HCT116 (cell line): ENCODE measurements at regions not wholly inside any gene's neighbourhood (a gene's known extent, or its start where the extent isn't known, plus 50 kb on each side); places are given as distances from the start of the nearest gene placed in this dataset.

Source experiments
- ATAC-seq: fragments of 200-7000 bp; cut with Tn5 transposase; 2 replicates; pipeline ENCODE4 v1.9.1; 2020; ENCODE audit warnings: mild to moderate bottlenecking, moderate library complexity
- BruUV-seq: library from RNA; stranded (reverse); fragments of 400-500 nt; replicated peaks from 2 replicates; lab custom pipeline; 2021; lab: Mats Ljungman, UMichigan
- CTCF ChIA-PET: fragments of 300-600 bp; sonication (Branson Sonifier 250); formaldehyde crosslinking; loops from one replicate; lab custom pipeline; 2021; ENCODE audit warnings: antibody characterized with exemption; lab: Charles Lee
- POLR2A ChIA-PET: fragments of 300-600, 350-600 bp; sonication (Branson Sonifier 250); formaldehyde crosslinking; loops from one replicate; lab custom pipeline; 2021; ENCODE audit warnings: antibody characterized with exemption; lab: Charles Lee
- RAD21 ChIA-PET, 2 experiments: fragments of 300-600 bp; sonication (Branson Sonifier 250); formaldehyde crosslinking; loops; one replicate each; lab custom pipeline; 2023; ENCODE audit warnings: low total read pairs in 2 of 2; ENCODE audit not compliant: uncharacterized antibody in 2 of 2, unreplicated experiment in 2 of 2, low non-redundant PET in 1 of 2; lab: Charles Lee
- DNase-seq: peaks from one replicate; pipeline ENCODE4 v3.0.0-alpha.2; 2010; ENCODE audit warnings: low read depth, low spot score
- H2AFZ ChIP-seq: fragments of 200-600 bp; shearing (Covaris generic), sonication (generic); 2 replicates; pipeline ENCODE4 v1.6.1; 2017; ENCODE audit warnings: low read depth, mixed run types, mixed read lengths, antibody characterized with exemption, low read length; ENCODE audit not compliant: poor library complexity, severe bottlenecking
- H3K27ac ChIP-seq: 2 replicates; pipeline ENCODE4 v1.5.1; 2012; ENCODE audit warnings: low read depth, low read length
- H3K27me3 ChIP-seq: fragments of 200-600 bp; sonication (generic); 2 replicates; pipeline ENCODE4 v1.6.1; 2016; ENCODE audit warnings: mixed run types, low read length, mixed read lengths; ENCODE audit not compliant: insufficient read depth
- H3K36me3 ChIP-seq, 2 experiments: fragments of 200-500 bp in 1 of 2; fragments of 200-600 bp in 1 of 2; sonication (Bioruptor generic) in 1 of 2; sonication (generic) in 1 of 2; 2 replicates each; pipeline versions ENCODE4 v1.5.1 to v1.6.1; 2014 to 2016; ENCODE audit warnings: low read length in 2 of 2, inconsistent platforms in 1 of 2, mixed read lengths in 1 of 2, mixed run types in 1 of 2; ENCODE audit not compliant: insufficient read depth in 2 of 2, control insufficient read depth in 1 of 2
- H3K4me1 ChIP-seq, 2 experiments: fragments of 200-600 bp in 1 of 2; sonication (generic) in 1 of 2; 2 replicates each; pipeline versions ENCODE4 v1.5.1 to v1.6.1; 2012 to 2017; ENCODE audit warnings: low read length in 2 of 2, inconsistent platforms in 1 of 2, mild to moderate bottlenecking in 1 of 2, mixed read lengths in 1 of 2, mixed run types in 1 of 2, moderate library complexity in 1 of 2; ENCODE audit not compliant: insufficient read depth in 2 of 2, control insufficient read depth in 1 of 2
- H3K4me2 ChIP-seq: fragments of 200-600 bp; sonication (generic); 2 replicates; pipeline ENCODE4 v1.6.1; 2017; ENCODE audit warnings: mixed run types, low read length, mixed read lengths
- H3K4me3 ChIP-seq, 2 experiments: fragments of 200-600 bp in 1 of 2; sonication (generic) in 1 of 2; replicated peaks in 1 of 2; 2 replicates each; pipeline ENCODE4 v1.5.1; 2011 to 2016; ENCODE audit warnings: low read length in 2 of 2, control low read depth in 1 of 2, low read depth in 1 of 2, mild to moderate bottlenecking in 1 of 2, mixed read lengths in 1 of 2, mixed run types in 1 of 2
- H3K79me2 ChIP-seq: fragments of 200-600 bp; sonication (generic); 2 replicates; pipeline ENCODE4 v1.6.1; 2017; ENCODE audit warnings: mild to moderate bottlenecking, mixed run types, low read length, moderate library complexity, mixed read lengths; ENCODE audit not compliant: insufficient read depth
- H3K9ac ChIP-seq: fragments of 200-600 bp; sonication (generic); 2 replicates; pipeline ENCODE4 v1.6.1; 2016; ENCODE audit warnings: low read length, mixed read lengths
- H3K9me2 ChIP-seq: fragments of 200-600 bp; sonication (generic), shearing (Covaris generic); 2 replicates; pipeline ENCODE4 v1.6.1; 2017; ENCODE audit warnings: mixed run types, mild to moderate bottlenecking, moderate library complexity; ENCODE audit not compliant: insufficient read depth
- H3K9me3 ChIP-seq, 2 experiments: fragments of 200-500 bp in 1 of 2; fragments of 200-600 bp in 1 of 2; sonication (Bioruptor generic) in 1 of 2; sonication (generic) in 1 of 2; 2 replicates each; pipeline ENCODE4 v1.6.1; 2014 to 2017; ENCODE audit warnings: low read length in 2 of 2, mixed read lengths in 2 of 2, inconsistent platforms in 1 of 2, low read depth in 1 of 2, mild to moderate bottlenecking in 1 of 2, mixed run types in 1 of 2, moderate library complexity in 1 of 2; ENCODE audit not compliant: control insufficient read depth in 1 of 2, insufficient read depth in 1 of 2
- H4K20me1 ChIP-seq: fragments of 200-600 bp; sonication (generic), shearing (Covaris generic); 2 replicates; pipeline ENCODE4 v1.6.1; 2017; ENCODE audit warnings: mixed run types, mild to moderate bottlenecking, moderate library complexity; ENCODE audit not compliant: insufficient read depth
- CBX3 ChIP-seq: IDR thresholded peaks from 2 replicates; pipeline ENCODE4 v1.6.1; 2012; ENCODE audit warnings: low read depth
- ELF1 ChIP-seq: IDR thresholded peaks from 2 replicates; pipeline ENCODE4 v1.6.1; 2012; ENCODE audit warnings: low read depth, borderline replicate concordance
- EZH2 ChIP-seq: fragments of 200-600 bp; sonication (generic); IDR thresholded peaks from 2 replicates; pipeline ENCODE4 v1.6.1; 2017; ENCODE audit warnings: antibody characterized with exemption, mixed run types
- EZH2phosphoT487 ChIP-seq: fragments of 200-600 bp; IDR thresholded peaks from 2 replicates; pipeline ENCODE4 v1.6.1; 2018; ENCODE audit warnings: antibody characterized with exemption, borderline replicate concordance
- FOSL1 ChIP-seq: IDR thresholded peaks from 2 replicates; pipeline ENCODE4 v1.6.1; 2012; ENCODE audit warnings: low read depth
- JUND ChIP-seq: IDR thresholded peaks from 2 replicates; pipeline ENCODE4 v1.6.1; 2012
- POLR2A ChIP-seq: IDR thresholded peaks from 2 replicates; pipeline ENCODE4 v1.7.0; 2011; ENCODE audit warnings: borderline replicate concordance; ENCODE audit not compliant: insufficient read depth, insufficient read length; ENCODE audit errors: extremely low read depth
- POLR2AphosphoS5 ChIP-seq: IDR thresholded peaks from 2 replicates; pipeline ENCODE4 v1.6.1; 2011; ENCODE audit warnings: mild to moderate bottlenecking, low read depth, low read length, moderate library complexity
- RAD21 ChIP-seq: IDR thresholded peaks from 2 replicates; pipeline ENCODE4 v1.6.1; 2012; ENCODE audit warnings: low read depth, mild to moderate bottlenecking
- SIN3A ChIP-seq: IDR thresholded peaks from 2 replicates; pipeline ENCODE4 v1.6.1; 2012; ENCODE audit warnings: low read depth
- SP1 ChIP-seq: IDR thresholded peaks from 2 replicates; pipeline ENCODE4 v1.6.1; 2012; ENCODE audit warnings: low read depth
- SRF ChIP-seq: IDR thresholded peaks from 2 replicates; pipeline ENCODE4 v1.6.1; 2012; ENCODE audit warnings: low read depth
- ZFX ChIP-seq: fragments of 450-650 bp; IDR thresholded peaks from 2 replicates; pipeline ENCODE4 v1.6.1; 2017
- intact Hi-C: fragments of 100-400 bp; cut with micrococcal nuclease; formaldehyde crosslinking; loops from 2 replicates; pipeline ENCODE4 v1.10.0; 2022
- TF ChIP-seq, protein P1 (sequence below): IDR thresholded peaks from 2 replicates; pipeline ENCODE4 v1.6.1; 2011; ENCODE audit warnings: mild to moderate bottlenecking, low read length, moderate library complexity; ENCODE audit not compliant: insufficient replicate concordance; ENCODE audit errors: extremely low read depth
- TF ChIP-seq, protein P2 (sequence below): IDR thresholded peaks from 2 replicates; pipeline ENCODE4 v1.6.1; 2012
- TF ChIP-seq, protein P3 (sequence below), 3 experiments: fragments of 200-600 bp in 1 of 3; sonication (generic) in 1 of 3; IDR thresholded peaks in 2 of 3; conservative IDR thresholded peaks in 1 of 3; 2 replicates each; pipeline ENCODE4 v1.5.1; 2012 to 2017; ENCODE audit warnings: low read depth in 2 of 3, low read length in 2 of 3, antibody characterized with exemption in 1 of 3, borderline replicate concordance in 1 of 3, control low read depth in 1 of 3, mild to moderate bottlenecking in 1 of 3, mixed read lengths in 1 of 3, mixed run types in 1 of 3, moderate library complexity in 1 of 3; ENCODE audit not compliant: insufficient read depth in 1 of 3
- TF ChIP-seq, protein P4 (sequence below): IDR thresholded peaks from 2 replicates; pipeline ENCODE4 v1.6.1; 2012; ENCODE audit warnings: low read depth
- TF ChIP-seq, protein P5 (sequence below): IDR thresholded peaks from 2 replicates; pipeline ENCODE4 v1.6.1; 2012

DNA sequence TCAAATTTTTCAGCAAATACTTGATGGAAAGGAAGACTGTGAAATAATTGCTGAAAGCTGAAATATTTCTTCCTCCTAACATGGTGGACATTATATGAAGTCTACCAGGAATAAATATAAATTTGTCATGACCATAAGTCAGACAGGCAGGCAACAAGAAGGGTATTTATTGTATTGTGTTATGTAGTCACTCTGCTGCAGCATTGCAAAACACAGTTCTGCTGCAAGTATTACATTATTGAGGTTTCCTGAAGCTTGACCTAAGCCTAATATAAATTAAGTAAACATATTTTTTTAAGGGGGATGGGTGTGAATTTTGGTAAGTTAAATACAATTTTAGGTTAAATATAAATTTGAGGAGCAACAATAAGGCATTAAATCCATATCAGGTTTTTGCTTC is 60.2 kb upstream of the MAOA start:
- RAD21 ChIA-PET: interaction anchor here in 1 of 2 experiments (0.6 kb wide), 1 partner anchor 31 kb away, joined by 4 read pairs; no protein-coding TSS in a partner anchor
- Histone ChIP-seq H2AFZ (no peak overlapping the region), H3K4me1 (no peaks in the 10 kb centered on the region), H3K27ac (no peak overlapping the region), H3K27me3 (no peaks in the 10 kb centered on the region), H3K9me3 (no peaks in the 10 kb centered on the region), H3K9me2 (no peaks in the 10 kb centered on the region), H3K79me2 (no peaks in the 10 kb centered on the region), H4K20me1 (no peaks in the 10 kb centered on the region), H3K4me3 (no peak overlapping the region), H3K9ac (no peak overlapping the region), H3K36me3 (no peaks in the 10 kb centered on the region), H3K4me2 (no peak overlapping the region)
- POLR2A ChIA-PET: no interaction called here
- intact Hi-C loops: no loop called here
- TF ChIP-seq ZFX (no peak), FOSL1 (no peak), ELF1 (no peak), RAD21 (no peak), CBX3 (no peak), POLR2A (no peak), SIN3A (no peak), JUND (no peak), POLR2AphosphoS5 (no peak), SP1 (no peak), EZH2phosphoT487 (no peak), EZH2 (no peak), SRF (no peak)
- TF ChIP-seq, protein P1, sequence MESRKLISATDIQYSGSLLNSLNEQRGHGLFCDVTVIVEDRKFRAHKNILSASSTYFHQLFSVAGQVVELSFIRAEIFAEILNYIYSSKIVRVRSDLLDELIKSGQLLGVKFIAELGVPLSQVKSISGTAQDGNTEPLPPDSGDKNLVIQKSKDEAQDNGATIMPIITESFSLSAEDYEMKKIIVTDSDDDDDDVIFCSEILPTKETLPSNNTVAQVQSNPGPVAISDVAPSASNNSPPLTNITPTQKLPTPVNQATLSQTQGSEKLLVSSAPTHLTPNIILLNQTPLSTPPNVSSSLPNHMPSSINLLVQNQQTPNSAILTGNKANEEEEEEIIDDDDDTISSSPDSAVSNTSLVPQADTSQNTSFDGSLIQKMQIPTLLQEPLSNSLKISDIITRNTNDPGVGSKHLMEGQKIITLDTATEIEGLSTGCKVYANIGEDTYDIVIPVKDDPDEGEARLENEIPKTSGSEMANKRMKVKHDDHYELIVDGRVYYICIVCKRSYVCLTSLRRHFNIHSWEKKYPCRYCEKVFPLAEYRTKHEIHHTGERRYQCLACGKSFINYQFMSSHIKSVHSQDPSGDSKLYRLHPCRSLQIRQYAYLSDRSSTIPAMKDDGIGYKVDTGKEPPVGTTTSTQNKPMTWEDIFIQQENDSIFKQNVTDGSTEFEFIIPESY: no peak
- TF ChIP-seq, protein P2, sequence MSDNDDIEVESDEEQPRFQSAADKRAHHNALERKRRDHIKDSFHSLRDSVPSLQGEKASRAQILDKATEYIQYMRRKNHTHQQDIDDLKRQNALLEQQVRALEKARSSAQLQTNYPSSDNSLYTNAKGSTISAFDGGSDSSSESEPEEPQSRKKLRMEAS: no peak
- TF ChIP-seq, protein P3, sequence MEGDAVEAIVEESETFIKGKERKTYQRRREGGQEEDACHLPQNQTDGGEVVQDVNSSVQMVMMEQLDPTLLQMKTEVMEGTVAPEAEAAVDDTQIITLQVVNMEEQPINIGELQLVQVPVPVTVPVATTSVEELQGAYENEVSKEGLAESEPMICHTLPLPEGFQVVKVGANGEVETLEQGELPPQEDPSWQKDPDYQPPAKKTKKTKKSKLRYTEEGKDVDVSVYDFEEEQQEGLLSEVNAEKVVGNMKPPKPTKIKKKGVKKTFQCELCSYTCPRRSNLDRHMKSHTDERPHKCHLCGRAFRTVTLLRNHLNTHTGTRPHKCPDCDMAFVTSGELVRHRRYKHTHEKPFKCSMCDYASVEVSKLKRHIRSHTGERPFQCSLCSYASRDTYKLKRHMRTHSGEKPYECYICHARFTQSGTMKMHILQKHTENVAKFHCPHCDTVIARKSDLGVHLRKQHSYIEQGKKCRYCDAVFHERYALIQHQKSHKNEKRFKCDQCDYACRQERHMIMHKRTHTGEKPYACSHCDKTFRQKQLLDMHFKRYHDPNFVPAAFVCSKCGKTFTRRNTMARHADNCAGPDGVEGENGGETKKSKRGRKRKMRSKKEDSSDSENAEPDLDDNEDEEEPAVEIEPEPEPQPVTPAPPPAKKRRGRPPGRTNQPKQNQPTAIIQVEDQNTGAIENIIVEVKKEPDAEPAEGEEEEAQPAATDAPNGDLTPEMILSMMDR (IDR thresholded peaks at IDR 0.05 in 2 of 3, conservative IDR thresholded peaks at IDR 0.05 in 1 of 3; ENCODE audit: borderline replicate concordance in 1 of 3, insufficient read depth in 1 of 3, low read depth in 2 of 3, low read length in 2 of 3): no peak
- TF ChIP-seq, protein P4, sequence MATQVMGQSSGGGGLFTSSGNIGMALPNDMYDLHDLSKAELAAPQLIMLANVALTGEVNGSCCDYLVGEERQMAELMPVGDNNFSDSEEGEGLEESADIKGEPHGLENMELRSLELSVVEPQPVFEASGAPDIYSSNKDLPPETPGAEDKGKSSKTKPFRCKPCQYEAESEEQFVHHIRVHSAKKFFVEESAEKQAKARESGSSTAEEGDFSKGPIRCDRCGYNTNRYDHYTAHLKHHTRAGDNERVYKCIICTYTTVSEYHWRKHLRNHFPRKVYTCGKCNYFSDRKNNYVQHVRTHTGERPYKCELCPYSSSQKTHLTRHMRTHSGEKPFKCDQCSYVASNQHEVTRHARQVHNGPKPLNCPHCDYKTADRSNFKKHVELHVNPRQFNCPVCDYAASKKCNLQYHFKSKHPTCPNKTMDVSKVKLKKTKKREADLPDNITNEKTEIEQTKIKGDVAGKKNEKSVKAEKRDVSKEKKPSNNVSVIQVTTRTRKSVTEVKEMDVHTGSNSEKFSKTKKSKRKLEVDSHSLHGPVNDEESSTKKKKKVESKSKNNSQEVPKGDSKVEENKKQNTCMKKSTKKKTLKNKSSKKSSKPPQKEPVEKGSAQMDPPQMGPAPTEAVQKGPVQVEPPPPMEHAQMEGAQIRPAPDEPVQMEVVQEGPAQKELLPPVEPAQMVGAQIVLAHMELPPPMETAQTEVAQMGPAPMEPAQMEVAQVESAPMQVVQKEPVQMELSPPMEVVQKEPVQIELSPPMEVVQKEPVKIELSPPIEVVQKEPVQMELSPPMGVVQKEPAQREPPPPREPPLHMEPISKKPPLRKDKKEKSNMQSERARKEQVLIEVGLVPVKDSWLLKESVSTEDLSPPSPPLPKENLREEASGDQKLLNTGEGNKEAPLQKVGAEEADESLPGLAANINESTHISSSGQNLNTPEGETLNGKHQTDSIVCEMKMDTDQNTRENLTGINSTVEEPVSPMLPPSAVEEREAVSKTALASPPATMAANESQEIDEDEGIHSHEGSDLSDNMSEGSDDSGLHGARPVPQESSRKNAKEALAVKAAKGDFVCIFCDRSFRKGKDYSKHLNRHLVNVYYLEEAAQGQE: no peak
- TF ChIP-seq, protein P5, sequence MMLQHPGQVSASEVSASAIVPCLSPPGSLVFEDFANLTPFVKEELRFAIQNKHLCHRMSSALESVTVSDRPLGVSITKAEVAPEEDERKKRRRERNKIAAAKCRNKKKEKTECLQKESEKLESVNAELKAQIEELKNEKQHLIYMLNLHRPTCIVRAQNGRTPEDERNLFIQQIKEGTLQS: no peak
- CTCF ChIA-PET: no interaction called here
- no TSS peak for BruUV-seq
- DNase-seq (no peak), ATAC-seq (no peak)
